B cell (primary cell): ENCODE measurements at regions not wholly inside any gene's neighbourhood (a gene's known extent, or its start where the extent isn't known, plus 50 kb on each side); places are given as distances from the start of the nearest gene placed in this dataset.

Experiments
- ATAC-seq: fragments of 200-7000 bp; cut with Tn5 transposase; one replicate; pipeline ENCODE4 v1.10.0; 2021; ENCODE audit warnings: low read depth, mild to moderate bottlenecking, moderate number of reproducible peaks, moderate library complexity
- CTCF ChIA-PET: fragments of 350-600 bp; sonication (Branson Sonifier 250); formaldehyde crosslinking; loops from one replicate; lab custom pipeline; 2021; ENCODE audit warnings: antibody characterized with exemption, inconsistent platforms; lab: Charles Lee
- POLR2A ChIA-PET: fragments of 350-600 bp; sonication (Branson Sonifier 250); formaldehyde crosslinking; loops from one replicate; lab custom pipeline; 2021; ENCODE audit warnings: antibody characterized with exemption; lab: Charles Lee
- DNase-seq: peaks from one replicate; pipeline ENCODE4 v3.0.0; 2013
- H2AFZ ChIP-seq: 2 replicates; pipeline ENCODE4 v1.6.1; 2012; ENCODE audit warnings: mild to moderate bottlenecking, low read depth, low read length; ENCODE audit not compliant: insufficient read depth, poor library complexity, severe bottlenecking
- H3K27ac ChIP-seq, 2 donors: 1 replicate in 1 of 2; 2 replicates in 1 of 2; pipeline ENCODE4 v1.5.1; 2012 to 2013; ENCODE audit warnings: low read length in 2 of 2, mild to moderate bottlenecking in 2 of 2, moderate library complexity in 1 of 2
- H3K27me3 ChIP-seq, 4 experiments: fragments of 200-600 bp in 1 of 4; sonication (generic) in 1 of 4; replicated peaks in 1 of 4; 1 replicate in 2 of 4; 2 replicates in 2 of 4; pipeline versions ENCODE4 v1.6.1 to v1.7.0; 2013 to 2016; ENCODE audit warnings: low read length in 3 of 4, mild to moderate bottlenecking in 2 of 4, mixed read lengths in 1 of 4, moderate library complexity in 1 of 4; ENCODE audit not compliant: insufficient read depth in 4 of 4, control insufficient read depth in 3 of 4; ENCODE audit errors: control extremely low read depth in 1 of 4
- H3K36me3 ChIP-seq, 2 experiments: replicated peaks in 1 of 2; 1 replicate in 1 of 2; 2 replicates in 1 of 2; pipeline versions ENCODE4 v1.6.1 to v1.7.1; 2013; ENCODE audit warnings: low read length in 1 of 2; ENCODE audit not compliant: insufficient read depth in 2 of 2, control insufficient read depth in 1 of 2; ENCODE audit errors: control extremely low read depth in 1 of 2, extremely low read depth in 1 of 2
- H3K4me1 ChIP-seq, 2 donors: fragments of 200-600 bp in 1 of 2; sonication (generic) in 1 of 2; 1 replicate in 1 of 2; 2 replicates in 1 of 2; pipeline versions ENCODE4 v1.5.1 to v1.6.1; 2013 to 2017; ENCODE audit warnings: low read length in 2 of 2; ENCODE audit not compliant: control insufficient read depth in 2 of 2, insufficient read depth in 2 of 2
- H3K4me2 ChIP-seq: replicated peaks from 2 replicates; pipeline ENCODE3; 2012; ENCODE audit warnings: mild to moderate bottlenecking, low read depth, low read length; ENCODE audit not compliant: poor library complexity, severe bottlenecking
- H3K4me3 ChIP-seq, 5 experiments: fragments of 200-600 bp in 1 of 5; sonication (generic) in 1 of 5; 1 replicate in 3 of 5; 2 replicates in 2 of 5; pipeline versions ENCODE4 v1.5.1 to v1.7.0; 2011 to 2016; ENCODE audit warnings: low read length in 4 of 5, mild to moderate bottlenecking in 4 of 5, low read depth in 2 of 5, control low read depth in 1 of 5, moderate library complexity in 1 of 5; ENCODE audit not compliant: insufficient read depth in 1 of 5; ENCODE audit errors: control extremely low read depth in 1 of 5, extremely low read depth in 1 of 5
- H3K79me2 ChIP-seq: fragments of 200-600 bp; sonication (generic); one replicate; pipeline ENCODE4 v1.6.0; 2016; ENCODE audit warnings: low read length; ENCODE audit not compliant: control insufficient read depth, insufficient read depth
- H3K9ac ChIP-seq: fragments of 200-600 bp; sonication (generic); 2 replicates; pipeline ENCODE4 v1.6.1; 2017; ENCODE audit warnings: mild to moderate bottlenecking, low read length, moderate library complexity
- H3K9me3 ChIP-seq, 3 donors: one replicate each; pipeline versions ENCODE4 v1.6.1 to v1.7.1; 2013; ENCODE audit warnings: low read length in 2 of 3; ENCODE audit not compliant: control insufficient read depth in 2 of 3, insufficient read depth in 1 of 3; ENCODE audit errors: control extremely low read depth in 1 of 3
- H4K20me1 ChIP-seq: 2 replicates; pipeline ENCODE4 v1.6.0; 2012; ENCODE audit warnings: mild to moderate bottlenecking, low read length; ENCODE audit not compliant: insufficient read depth, control insufficient read depth, poor library complexity, severe bottlenecking
- H3K27ac Mint-ChIP-seq: one replicate; pipeline ENCODE4 v1.8.0; 2021; ENCODE audit warnings: mixed read lengths
- H3K27me3 Mint-ChIP-seq: one replicate; pipeline ENCODE4 v1.8.0; 2021; ENCODE audit warnings: mixed read lengths
- H3K4me1 Mint-ChIP-seq: one replicate; pipeline ENCODE4 v1.8.0; 2021; ENCODE audit warnings: mixed read lengths
- H3K4me3 Mint-ChIP-seq: one replicate; pipeline ENCODE4 v1.8.0; 2021; ENCODE audit warnings: mixed read lengths
- H3K9me3 Mint-ChIP-seq: one replicate; pipeline ENCODE4 v1.8.0; 2022; ENCODE audit warnings: mixed read lengths; ENCODE audit not compliant: insufficient read depth
- EZH2 ChIP-seq: IDR thresholded peaks from 2 replicates; pipeline ENCODE4 v1.6.1; 2012; ENCODE audit warnings: borderline replicate concordance, low read depth, mild to moderate bottlenecking, moderate library complexity, low read length; ENCODE audit not compliant: insufficient read depth, poor library complexity, severe bottlenecking
- WGBS: methylation state at CpG from one replicate; pipeline ENCODE4 v1.1.5; 2013; ENCODE audit warnings: missing lambda C conversion rate; ENCODE audit not compliant: insufficient coverage; 5-methylcytosine and 5-hydroxymethylcytosine counted together
- intact Hi-C: fragments of 100-400 bp; cut with micrococcal nuclease; formaldehyde crosslinking; loops from one replicate; pipeline ENCODE4 v1.10.0; 2022
- TF ChIP-seq, protein P1 (sequence below): fragments of 200-600 bp; IDR thresholded peaks from one replicate; pipeline ENCODE4 v1.8.0; 2022; ENCODE audit warnings: antibody characterized with exemption, mild to moderate bottlenecking

DNA sequence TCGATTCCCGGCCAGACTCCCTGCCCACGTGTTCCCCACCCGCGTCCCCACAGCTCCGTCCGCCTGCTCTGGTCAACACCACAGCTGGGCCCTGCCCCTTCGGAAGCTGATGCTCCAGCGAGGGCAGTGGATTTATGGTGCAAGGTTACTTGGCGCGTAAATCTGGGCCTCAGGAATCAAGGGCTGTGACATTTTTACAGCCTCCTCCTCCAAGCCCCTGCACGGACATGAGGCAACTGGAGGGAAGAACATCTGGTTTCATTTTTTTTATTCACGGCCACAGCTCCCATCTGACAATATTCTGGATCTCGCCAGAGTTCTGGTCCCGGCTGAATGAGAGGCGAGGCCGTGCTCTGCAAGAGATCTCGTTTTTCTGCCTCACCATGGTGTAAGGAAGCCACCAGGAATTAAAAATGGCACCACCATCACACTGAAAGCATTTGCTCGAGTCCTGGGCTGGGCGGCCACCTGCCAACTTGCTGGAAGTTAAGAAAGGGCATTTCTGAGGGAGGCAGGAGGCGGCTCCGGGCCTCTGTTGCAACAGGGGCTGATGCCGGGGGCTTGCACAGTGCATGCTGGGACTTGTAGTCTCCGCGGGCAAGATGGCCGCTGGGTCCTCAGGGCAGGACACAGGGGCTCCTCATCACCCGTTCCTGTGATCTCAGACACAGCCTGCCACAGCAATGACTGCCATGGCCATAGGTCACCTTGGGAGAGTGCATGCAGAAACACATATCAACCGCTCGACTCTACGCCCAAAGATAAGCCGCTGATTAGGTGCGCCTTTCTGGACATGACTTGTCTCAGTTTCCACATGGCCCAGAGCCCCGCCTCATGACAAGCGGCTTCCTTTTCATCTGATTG lies 148.5 kb downstream of the LY86 start:
- peaks cover 0 to 24% (median 5%) of the 10 kb centered on the region in 4 experiments for H3K27me3 ChIP-seq
- intact Hi-C loops = no loop called here
- no peak overlapping the region for H3K27ac Mint-ChIP-seq
- H3K9me3 ChIP-seq = no peaks in the 10 kb centered on the region
- CTCF ChIA-PET = no interaction called here
- no peaks in the 10 kb centered on the region for H3K9me3 Mint-ChIP-seq
- no peak overlapping the region for H3K27ac ChIP-seq
- H3K4me2 ChIP-seq = peak overlapping the region; percentile 6
- no peaks in the 10 kb centered on the region for H3K4me1 ChIP-seq
- WGBS = 71% methylated on average over 32 of the region's 34 CpGs
- DNase-seq (no peak), ATAC-seq (no peak)
- peaks cover 49% of the 10 kb centered on the region for H3K27me3 Mint-ChIP-seq
- no peaks in the 10 kb centered on the region for H3K79me2 ChIP-seq
- TF ChIP-seq EZH2 = no peak
- TF ChIP-seq, protein P1, sequence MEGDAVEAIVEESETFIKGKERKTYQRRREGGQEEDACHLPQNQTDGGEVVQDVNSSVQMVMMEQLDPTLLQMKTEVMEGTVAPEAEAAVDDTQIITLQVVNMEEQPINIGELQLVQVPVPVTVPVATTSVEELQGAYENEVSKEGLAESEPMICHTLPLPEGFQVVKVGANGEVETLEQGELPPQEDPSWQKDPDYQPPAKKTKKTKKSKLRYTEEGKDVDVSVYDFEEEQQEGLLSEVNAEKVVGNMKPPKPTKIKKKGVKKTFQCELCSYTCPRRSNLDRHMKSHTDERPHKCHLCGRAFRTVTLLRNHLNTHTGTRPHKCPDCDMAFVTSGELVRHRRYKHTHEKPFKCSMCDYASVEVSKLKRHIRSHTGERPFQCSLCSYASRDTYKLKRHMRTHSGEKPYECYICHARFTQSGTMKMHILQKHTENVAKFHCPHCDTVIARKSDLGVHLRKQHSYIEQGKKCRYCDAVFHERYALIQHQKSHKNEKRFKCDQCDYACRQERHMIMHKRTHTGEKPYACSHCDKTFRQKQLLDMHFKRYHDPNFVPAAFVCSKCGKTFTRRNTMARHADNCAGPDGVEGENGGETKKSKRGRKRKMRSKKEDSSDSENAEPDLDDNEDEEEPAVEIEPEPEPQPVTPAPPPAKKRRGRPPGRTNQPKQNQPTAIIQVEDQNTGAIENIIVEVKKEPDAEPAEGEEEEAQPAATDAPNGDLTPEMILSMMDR = no peak
- peak overlapping the region in 1 of 5 experiments; percentile 8 for H3K4me3 ChIP-seq
- H4K20me1 ChIP-seq = no peaks in the 10 kb centered on the region
- no peaks in the 10 kb centered on the region for H3K36me3 ChIP-seq
- H2AFZ ChIP-seq = no peak overlapping the region
- H3K9ac ChIP-seq = no peak overlapping the region
- H3K4me1 Mint-ChIP-seq = no peaks in the 10 kb centered on the region
- peak overlapping the region; percentile 21 for H3K4me3 Mint-ChIP-seq
- POLR2A ChIA-PET = no interaction called here

DNA sequence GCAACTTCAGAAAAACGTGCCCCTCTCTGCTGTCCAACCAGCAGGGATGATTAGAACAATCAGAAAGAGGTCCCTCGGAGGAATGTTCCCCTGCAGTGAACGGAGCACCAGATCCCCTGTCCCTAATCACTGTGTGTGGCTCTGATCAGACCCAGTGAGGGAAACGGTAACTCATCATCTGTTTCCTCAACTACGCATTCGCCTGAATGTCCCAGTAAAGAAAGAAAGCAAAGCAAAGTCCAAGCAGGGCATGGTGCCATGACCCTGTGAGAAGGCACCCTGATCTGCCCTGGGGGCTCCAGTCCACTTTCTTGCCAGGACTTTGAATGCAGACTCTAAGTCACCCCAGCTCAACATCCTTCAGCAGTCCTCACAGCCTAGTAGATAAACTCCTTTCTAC lies 149.2 kb downstream of the LY86 start:
- POLR2A ChIA-PET = no interaction called here
- DNase-seq (no peak), ATAC-seq (no peak)
- Histone ChIP-seq H3K4me3 (no peak overlapping the region), H3K27ac (no peak overlapping the region), H3K27me3 (peaks cover 0 to 24% (median 5%) of the 10 kb centered on the region in 4 experiments), H3K79me2 (no peaks in the 10 kb centered on the region), H3K9me3 (no peaks in the 10 kb centered on the region), H3K4me1 (no peaks in the 10 kb centered on the region), H3K36me3 (no peaks in the 10 kb centered on the region), H4K20me1 (no peaks in the 10 kb centered on the region), H3K4me2 (peak overlapping the region; percentile 6), H2AFZ (no peak overlapping the region), H3K9ac (no peak overlapping the region)
- H3K27ac Mint-ChIP-seq = no peak overlapping the region
- no peaks in the 10 kb centered on the region for H3K9me3 Mint-ChIP-seq
- TF ChIP-seq, protein P1 = no peak
- TF ChIP-seq EZH2 = no peak
- H3K27me3 Mint-ChIP-seq = peaks cover 49% of the 10 kb centered on the region
- intact Hi-C loops = no loop called here
- CTCF ChIA-PET = no interaction called here
- WGBS = 76% methylated on average over 6 of the region's 6 CpGs
- H3K4me1 Mint-ChIP-seq = no peaks in the 10 kb centered on the region
- no peak overlapping the region for H3K4me3 Mint-ChIP-seq
